ENCODE measurements at regions not wholly inside any gene's neighbourhood (a gene's known extent, or its start where the extent isn't known, plus 50 kb on each side); places are given as distances from the start of the nearest gene placed in this dataset.
A peak's percentile ranks its signal among the peaks of the same experiment; 100 is the strongest.

- H3K27me3 ChIP-seq: no peaks in the 10 kb centered on the region
- H2AFZ ChIP-seq (replicated peaks): no peak overlapping the region
- Mint-ChIP-seq H3K36me3 (no peaks in the 10 kb centered on the region), H3K27me3 (ENCODE audit: insufficient read depth, low read depth) (peaks cover 4% of the 10 kb centered on the region), H3K4me1 (no peaks in the 10 kb centered on the region), H3K9me3 (no peaks in the 10 kb centered on the region), H3K4me3 (no peak overlapping the region), H3K27ac (no peak overlapping the region)
- no peaks in the 10 kb centered on the region for H3K9me3 ChIP-seq (ENCODE audit: low read depth)
- H3F3A ChIP-seq (ENCODE audit: low read depth): no peaks in the 10 kb centered on the region
- no peak for DNase-seq (ENCODE audit: low spot score)
- H3K4me3 ChIP-seq: no peak overlapping the region
- no peaks in the 10 kb centered on the region for H3K36me3 ChIP-seq
- H3K4me2 ChIP-seq: no peak overlapping the region
- H4K20me1 ChIP-seq (ENCODE audit: low read depth): no peaks in the 10 kb centered on the region
- peaks cover 10% of the 10 kb centered on the region for H3K4me1 ChIP-seq
- H3K27ac ChIP-seq: no peak overlapping the region
- TF ChIP-seq EZH2 (IDR thresholded peaks at IDR 0.05) (no peak), EZH2phosphoT487 (IDR thresholded peaks at IDR 0.05) (no peak), CTCF (IDR thresholded peaks at IDR 0.05) (no peak)
- no peaks in the 10 kb centered on the region for H3K79me2 ChIP-seq (ENCODE audit: low read depth)
- H3K9ac ChIP-seq: no peak overlapping the region
Measured at GRCh38 chr4:164613256-164613655, 140.7 kb upstream of the SMIM31 start.

GRCh38 chr4:164613792-164614191 is 140.1 kb upstream of the SMIM31 start:
- no peak overlapping the region for H3K4me3 Mint-ChIP-seq
- no peaks in the 10 kb centered on the region for H3K9me3 Mint-ChIP-seq
- no peaks in the 10 kb centered on the region for H3K36me3 Mint-ChIP-seq
- H3K27me3 Mint-ChIP-seq (ENCODE audit: insufficient read depth, low read depth): peaks cover 4% of the 10 kb centered on the region
- H3K79me2 ChIP-seq (ENCODE audit: low read depth): no peaks in the 10 kb centered on the region
- H4K20me1 ChIP-seq (ENCODE audit: low read depth): no peaks in the 10 kb centered on the region
- no peak overlapping the region for H2AFZ ChIP-seq (replicated peaks)
- H3K9me3 ChIP-seq (ENCODE audit: low read depth): no peaks in the 10 kb centered on the region
- no peak for TF ChIP-seq CTCF (IDR thresholded peaks at IDR 0.05)
- TF ChIP-seq EZH2 (IDR thresholded peaks at IDR 0.05): no peak
- TF ChIP-seq EZH2phosphoT487 (IDR thresholded peaks at IDR 0.05): no peak
- peaks cover 15% of the 10 kb centered on the region for H3K4me1 ChIP-seq
- no peaks in the 10 kb centered on the region for H3F3A ChIP-seq (ENCODE audit: low read depth)
- no peak overlapping the region for H3K27ac Mint-ChIP-seq
- no peak overlapping the region for H3K9ac ChIP-seq
- no peaks in the 10 kb centered on the region for H3K27me3 ChIP-seq
- H3K4me1 Mint-ChIP-seq: no peaks in the 10 kb centered on the region
- no peak overlapping the region for H3K27ac ChIP-seq
- DNase-seq (ENCODE audit: low spot score): no peak
- H3K4me3 ChIP-seq: no peak overlapping the region
- H3K36me3 ChIP-seq: no peaks in the 10 kb centered on the region
- H3K4me2 ChIP-seq: no peak overlapping the region

- no peaks in the 10 kb centered on the region for H3K9me3 ChIP-seq (ENCODE audit: low read depth)
- DNase-seq (ENCODE audit: low spot score): no peak
- no peak overlapping the region for H3K9ac ChIP-seq
- H3K36me3 ChIP-seq: no peaks in the 10 kb centered on the region
- Mint-ChIP-seq H3K27me3 (ENCODE audit: insufficient read depth, low read depth) (peaks cover 4% of the 10 kb centered on the region), H3K9me3 (no peaks in the 10 kb centered on the region), H3K36me3 (no peaks in the 10 kb centered on the region), H3K27ac (no peak overlapping the region), H3K4me3 (no peak overlapping the region), H3K4me1 (no peaks in the 10 kb centered on the region)
- no peaks in the 10 kb centered on the region for H3K79me2 ChIP-seq (ENCODE audit: low read depth)
- H4K20me1 ChIP-seq (ENCODE audit: low read depth): no peaks in the 10 kb centered on the region
- TF ChIP-seq EZH2phosphoT487 (IDR thresholded peaks at IDR 0.05) (no peak), EZH2 (IDR thresholded peaks at IDR 0.05) (no peak), CTCF (IDR thresholded peaks at IDR 0.05) (no peak)
- H3K4me2 ChIP-seq: no peak overlapping the region
- no peak overlapping the region for H3K4me3 ChIP-seq
- H2AFZ ChIP-seq (replicated peaks): peak overlapping the region; percentile 50
- no peaks in the 10 kb centered on the region for H3K27me3 ChIP-seq
- no peaks in the 10 kb centered on the region for H3F3A ChIP-seq (ENCODE audit: low read depth)
- H3K27ac ChIP-seq: no peak overlapping the region
- H3K4me1 ChIP-seq: peaks cover 15% of the 10 kb centered on the region
Measured at GRCh38 chr4:164614329-164614728, 139.6 kb upstream of the SMIM31 start.
